ENCODE measurements at regions not wholly inside any gene's neighbourhood (a gene's known extent, or its start where the extent isn't known, plus 50 kb on each side); places are given as distances from the start of the nearest gene placed in this dataset.

DNA sequence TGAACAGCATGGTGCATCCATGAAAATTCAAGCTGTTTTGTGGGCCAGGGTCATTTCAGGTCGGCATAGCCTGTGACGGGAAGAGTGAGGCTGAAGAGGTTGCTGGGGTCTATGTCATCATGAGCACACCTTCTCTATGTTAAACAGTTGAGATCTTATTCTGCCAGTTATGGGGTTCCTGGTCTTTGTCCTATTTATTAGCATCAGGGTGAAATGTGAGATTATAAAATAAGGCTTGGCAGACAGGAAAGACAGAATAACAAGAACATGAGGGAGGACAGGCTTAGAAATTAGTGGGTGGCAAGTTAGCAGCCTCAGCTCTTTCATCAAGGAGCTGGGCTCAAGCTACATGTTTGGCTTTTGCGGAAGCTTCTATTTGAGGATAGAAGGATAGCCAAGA, 51.7 kb upstream of the CLNK start (continued):
- TF ChIP-seq ZNF121 (CRISPR knock-in tag; conservative IDR thresholded peaks at IDR 0.05), result no peak
- TF ChIP-seq ZC3H8 (IDR thresholded peaks at IDR 0.05), result no peak
- no peak for TF ChIP-seq CREB1 (IDR thresholded peaks at IDR 0.05)
- no peak for TF ChIP-seq CREB1 (CRISPR knock-in tag; IDR thresholded peaks at IDR 0.05)

DNA sequence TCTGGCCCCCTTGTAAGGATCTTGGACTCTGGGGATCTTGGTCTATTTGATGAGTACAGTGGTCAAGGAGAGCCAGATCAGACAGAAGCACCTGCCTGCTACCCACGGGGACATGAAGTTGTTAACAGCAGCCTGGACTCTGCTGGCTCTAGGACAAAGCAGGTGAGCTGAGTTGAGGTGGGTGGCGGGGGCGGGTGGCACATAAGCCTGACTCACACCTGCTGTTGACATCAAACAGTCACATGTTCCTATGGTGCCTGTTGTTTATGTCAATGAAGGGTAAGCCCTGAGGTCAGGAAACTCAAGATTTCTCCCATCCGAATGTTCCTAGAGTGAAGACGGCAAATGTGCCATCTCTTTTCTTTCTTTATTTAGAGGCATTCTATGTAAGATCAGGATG, 50.1 kb upstream of the CLNK start:
- no peak for FAIRE-seq
- Histone ChIP-seq H3K4me2 (ENCODE audit: insufficient read depth, low read length) (no peak overlapping the region), H3K27me3 (ENCODE audit: control insufficient read depth in 2 of 2, insufficient read depth in 2 of 2, low read length in 2 of 2) (no peaks in the 10 kb centered on the region), H3K9me1 (ENCODE audit: control insufficient read depth, insufficient read depth, low read length) (no peaks in the 10 kb centered on the region), H3K9me3 (replicated peaks; ENCODE audit: control insufficient read depth, insufficient read depth, low read depth, low read length) (no peaks in the 10 kb centered on the region), H3K9ac (ENCODE audit: insufficient read depth in 1 of 2, low read depth in 2 of 2, low read length in 2 of 2) (no peak overlapping the region), H3K4me1 (replicated peaks in 1 of 2; ENCODE audit: control insufficient read depth in 2 of 2, insufficient read depth in 2 of 2, low read length in 2 of 2) (no peaks in the 10 kb centered on the region), H2AFZ (ENCODE audit: low read depth, low read length) (no peak overlapping the region), H3K79me2 (ENCODE audit: control insufficient read depth, insufficient read depth, low read length) (no peaks in the 10 kb centered on the region), H3K36me3 (ENCODE audit: control insufficient read depth, insufficient read depth, low read length) (no peaks in the 10 kb centered on the region), H4K20me1 (replicated peaks; ENCODE audit: control insufficient read depth, insufficient read depth, low read length) (no peaks in the 10 kb centered on the region), H3K4me3 (no peak overlapping the region), H3K27ac (ENCODE audit: extremely low read depth, low read depth, low read length) (no peak overlapping the region)
- no peak for ATAC-seq
- TF ChIP-seq, protein P1, sequence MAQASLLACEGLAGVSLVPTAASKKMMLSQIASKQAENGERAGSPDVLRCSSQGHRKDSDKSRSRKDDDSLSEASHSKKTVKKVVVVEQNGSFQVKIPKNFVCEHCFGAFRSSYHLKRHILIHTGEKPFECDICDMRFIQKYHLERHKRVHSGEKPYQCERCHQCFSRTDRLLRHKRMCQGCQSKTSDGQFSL (CRISPR knock-in tag; IDR thresholded peaks at IDR 0.05), result no peak
- TF ChIP-seq, protein P1 (tag; IDR thresholded peaks at IDR 0.05), result no peak
- TF ChIP-seq ZNF311 (CRISPR knock-in tag; IDR thresholded peaks at IDR 0.05) (no peak), RBM17 (IDR thresholded peaks at IDR 0.05; ENCODE audit: borderline replicate concordance, low read depth, low read length) (no peak), CC2D1A (IDR thresholded peaks at IDR 0.05) (no peak), STAT5B (CRISPR knock-in tag; IDR thresholded peaks at IDR 0.05) (no peak)
- WGBS (ENCODE audit: insufficient coverage, low coverage, missing lambda C conversion rate), result 2% methylated on average over 5 of the region's 5 CpGs
- intact Hi-C loops (cut with micrococcal nuclease) (no loop called here), in situ Hi-C loops (cut with MboI) (no loop called here)
- no TSS peak for BruUV-seq (replicated peaks)
- ChIA-PET CTCF (ENCODE audit: low intra/inter-chr PET ratio) (no interaction called here), POLR2A (no interaction called here)
- no peak for DNase-seq (ENCODE audit: extremely low read depth in 1 of 4, low spot score in 3 of 4)
